ENCODE measurements at regions not wholly inside any gene's neighbourhood (a gene's known extent, or its start where the extent isn't known, plus 50 kb on each side); places are given as distances from the start of the nearest gene placed in this dataset.
"Not testable (repeated sequence)": the region's sequence is repeated elsewhere in the genome, so short reads cannot be mapped to it uniquely, and the experiment has no call there.

GRCh38 chr13:18837986-18838629 lies 343.5 kb downstream of the TUBA3C start:
- not testable (repeated sequence) for H3K79me2 ChIP-seq (replicated peaks; ENCODE audit: insufficient read depth); H3K27me3 Mint-ChIP-seq (ENCODE audit: insufficient read depth, low read depth, poor library complexity); H3K27ac ChIP-seq (ENCODE audit: low read depth); H3F3A ChIP-seq (replicated peaks; ENCODE audit: low read depth); H3K4me3 Mint-ChIP-seq; H4K20me1 ChIP-seq (replicated peaks; ENCODE audit: insufficient read depth); H3K4me2 ChIP-seq; H3K27me3 ChIP-seq (ENCODE audit: insufficient read depth); H3K27ac Mint-ChIP-seq; ATAC-seq; H3K4me3 ChIP-seq; DNase-seq (ENCODE audit: low spot score); H3K9me2 ChIP-seq (ENCODE audit: insufficient read depth); H3K36me3 ChIP-seq (ENCODE audit: insufficient read depth); H3K4me1 Mint-ChIP-seq; H2AFZ ChIP-seq; H3K4me1 ChIP-seq (ENCODE audit: insufficient read depth)
- peaks cover 63% of the 10 kb centered on the region for H3K9me3 Mint-ChIP-seq
- H3K36me3 Mint-ChIP-seq (ENCODE audit: low read depth), result peaks cover 16% of the 10 kb centered on the region; the same call in 2 of the 3 replicates

GRCh38 chr13:18837179-18837745 lies 344.4 kb downstream of the TUBA3C start:
- not testable (repeated sequence) for H3K27ac Mint-ChIP-seq

GRCh38 chr13:18836371-18837178 lies 345.0 kb downstream of the TUBA3C start:
- ATAC-seq, result not testable (repeated sequence)
- H3K9me3 Mint-ChIP-seq, result peaks cover 65% of the 10 kb centered on the region

More at GRCh38 chr13:18837179-18837745, 344.4 kb downstream of the TUBA3C start:
- not testable (repeated sequence) for H3K9me2 ChIP-seq (ENCODE audit: insufficient read depth); H3K4me1 Mint-ChIP-seq; H3K27me3 ChIP-seq (ENCODE audit: insufficient read depth); H3K27ac ChIP-seq (ENCODE audit: low read depth); H3K4me3 Mint-ChIP-seq; H3K36me3 ChIP-seq (ENCODE audit: insufficient read depth); ATAC-seq; H3F3A ChIP-seq (replicated peaks; ENCODE audit: low read depth); H3K79me2 ChIP-seq (replicated peaks; ENCODE audit: insufficient read depth); H3K4me3 ChIP-seq; H2AFZ ChIP-seq; H4K20me1 ChIP-seq (replicated peaks; ENCODE audit: insufficient read depth); DNase-seq (ENCODE audit: low spot score); H3K4me2 ChIP-seq; H3K27me3 Mint-ChIP-seq (ENCODE audit: insufficient read depth, low read depth, poor library complexity); H3K4me1 ChIP-seq (ENCODE audit: insufficient read depth)
- Mint-ChIP-seq H3K9me3 (peaks cover 65% of the 10 kb centered on the region), H3K36me3 (ENCODE audit: low read depth) (peaks cover 16% of the 10 kb centered on the region; the same call in 2 of the 3 replicates)

GRCh38 chr13:18835754-18836153 lies 345.9 kb downstream of the TUBA3C start:
- not testable (repeated sequence) for H3K27ac ChIP-seq (ENCODE audit: low read depth); H3F3A ChIP-seq (replicated peaks; ENCODE audit: low read depth); H3K4me3 ChIP-seq; H3K4me3 Mint-ChIP-seq; H3K27me3 ChIP-seq (ENCODE audit: insufficient read depth); H3K4me1 ChIP-seq (ENCODE audit: insufficient read depth); ATAC-seq; DNase-seq (ENCODE audit: low spot score); H3K4me1 Mint-ChIP-seq; H4K20me1 ChIP-seq (replicated peaks; ENCODE audit: insufficient read depth); H3K36me3 ChIP-seq (ENCODE audit: insufficient read depth); H3K4me2 ChIP-seq; H3K27me3 Mint-ChIP-seq (ENCODE audit: insufficient read depth, low read depth, poor library complexity); H2AFZ ChIP-seq; H3K27ac Mint-ChIP-seq; H3K79me2 ChIP-seq (replicated peaks; ENCODE audit: insufficient read depth); H3K9me2 ChIP-seq (ENCODE audit: insufficient read depth)
- Mint-ChIP-seq H3K36me3 (ENCODE audit: low read depth) (peaks cover 16% of the 10 kb centered on the region; the same call in 2 of the 3 replicates), H3K9me3 (peaks cover 66% of the 10 kb centered on the region)

More at GRCh38 chr13:18836371-18837178, 345.0 kb downstream of the TUBA3C start:
- H3K4me2 ChIP-seq; H3K36me3 ChIP-seq (ENCODE audit: insufficient read depth); H3K79me2 ChIP-seq (replicated peaks; ENCODE audit: insufficient read depth); H2AFZ ChIP-seq; H3K9me2 ChIP-seq (ENCODE audit: insufficient read depth); H3F3A ChIP-seq (replicated peaks; ENCODE audit: low read depth); H3K4me1 ChIP-seq (ENCODE audit: insufficient read depth); H4K20me1 ChIP-seq (replicated peaks; ENCODE audit: insufficient read depth); H3K4me1 Mint-ChIP-seq; H3K4me3 Mint-ChIP-seq; H3K4me3 ChIP-seq; DNase-seq (ENCODE audit: low spot score); H3K27me3 ChIP-seq (ENCODE audit: insufficient read depth); H3K27ac Mint-ChIP-seq; H3K27me3 Mint-ChIP-seq (ENCODE audit: insufficient read depth, low read depth, poor library complexity); H3K27ac ChIP-seq (ENCODE audit: low read depth): not testable (repeated sequence)
- peaks cover 16% of the 10 kb centered on the region; the same call in 2 of the 3 replicates for H3K36me3 Mint-ChIP-seq (ENCODE audit: low read depth)

- Mint-ChIP-seq H3K36me3 (ENCODE audit: low read depth) (peaks cover 14% of the 10 kb centered on the region; the same call in 2 of the 3 replicates), H3K9me3 (peaks cover 86% of the 10 kb centered on the region)
- DNase-seq (ENCODE audit: low spot score); H3F3A ChIP-seq (replicated peaks; ENCODE audit: low read depth); H3K4me3 Mint-ChIP-seq; ATAC-seq; H3K4me1 ChIP-seq (ENCODE audit: insufficient read depth); H3K9me2 ChIP-seq (ENCODE audit: insufficient read depth); H3K79me2 ChIP-seq (replicated peaks; ENCODE audit: insufficient read depth); H3K27ac ChIP-seq (ENCODE audit: low read depth); H3K36me3 ChIP-seq (ENCODE audit: insufficient read depth); H4K20me1 ChIP-seq (replicated peaks; ENCODE audit: insufficient read depth); H3K27me3 Mint-ChIP-seq (ENCODE audit: insufficient read depth, low read depth, poor library complexity); H2AFZ ChIP-seq; H3K27ac Mint-ChIP-seq; H3K27me3 ChIP-seq (ENCODE audit: insufficient read depth); H3K4me2 ChIP-seq; H3K4me3 ChIP-seq; H3K4me1 Mint-ChIP-seq: not testable (repeated sequence)
These were observed 356.9 kb downstream of the TUBA3C start for GRCh38 chr13:18824678-18825077.

Data from GM23338 (cell line).